GM18867 (cell line): ENCODE measurements at regions not wholly inside any gene's neighbourhood (a gene's known extent, or its start where the extent isn't known, plus 50 kb on each side); places are given as distances from the start of the nearest gene placed in this dataset.
"Not testable (repeated sequence)": the region's sequence is repeated elsewhere in the genome, so short reads cannot be mapped to it uniquely, and the experiment has no call there.

Experiments
- ATAC-seq: cut with Tn5 transposase; IDR thresholded peaks from one replicate; pipeline ENCODE4 v1.9.1; 2021; ENCODE audit warnings: mild to moderate bottlenecking, moderate library complexity; ENCODE audit not compliant: unreplicated experiment

GRCh38 chr9:65566018-65566417 is 109.7 kb upstream of the ZNG1E start:
- ATAC-seq, result not testable (repeated sequence)

- ATAC-seq, result not testable (repeated sequence)
Measured at GRCh38 chr9:65519018-65519417, 156.7 kb upstream of the ZNG1E start.

DNA sequence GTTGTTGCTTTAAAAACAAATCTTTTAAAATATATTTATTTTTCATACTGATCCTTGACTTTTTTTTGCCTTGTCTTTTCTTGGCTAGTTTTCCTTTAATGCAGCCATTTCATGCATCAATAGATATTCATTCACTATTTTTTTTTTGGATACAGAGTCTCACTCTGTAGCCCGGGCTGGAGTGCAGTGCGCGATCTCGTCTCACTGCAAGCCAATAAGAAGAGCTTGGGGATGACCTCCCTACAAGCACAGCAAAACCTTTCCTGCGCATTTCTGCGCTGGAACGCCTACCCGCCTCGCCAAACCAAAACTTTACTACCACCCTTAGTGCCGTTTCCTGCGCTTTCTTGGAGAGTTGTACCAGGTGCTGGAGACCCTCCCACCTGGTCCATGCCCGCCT is 161.3 kb upstream of the ZNG1E start:
- ATAC-seq, result not testable (repeated sequence)

DNA sequence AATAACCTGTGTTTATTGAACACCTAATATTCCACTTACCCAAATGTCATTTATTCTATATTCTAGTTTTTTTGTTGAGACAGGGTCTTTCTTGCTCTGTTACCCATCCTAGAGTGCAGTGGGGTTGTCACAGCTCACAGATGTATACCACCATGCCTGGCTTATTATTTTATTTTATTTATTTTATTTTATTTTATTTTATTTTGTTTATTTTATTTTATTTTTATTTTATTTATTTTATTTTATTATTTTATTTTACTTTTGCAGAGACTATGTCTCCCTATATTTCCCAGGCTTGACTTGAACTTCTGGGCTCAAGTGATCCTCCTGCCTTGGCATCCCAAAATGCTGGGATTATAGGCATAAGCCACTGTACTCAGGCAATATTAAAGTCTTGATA is 167.8 kb upstream of the ZNG1E start:
- ATAC-seq, result not testable (repeated sequence)

GRCh38 chr9:65504686-65505085 is 171.0 kb upstream of the ZNG1E start:
- ATAC-seq, result not testable (repeated sequence)

DNA sequence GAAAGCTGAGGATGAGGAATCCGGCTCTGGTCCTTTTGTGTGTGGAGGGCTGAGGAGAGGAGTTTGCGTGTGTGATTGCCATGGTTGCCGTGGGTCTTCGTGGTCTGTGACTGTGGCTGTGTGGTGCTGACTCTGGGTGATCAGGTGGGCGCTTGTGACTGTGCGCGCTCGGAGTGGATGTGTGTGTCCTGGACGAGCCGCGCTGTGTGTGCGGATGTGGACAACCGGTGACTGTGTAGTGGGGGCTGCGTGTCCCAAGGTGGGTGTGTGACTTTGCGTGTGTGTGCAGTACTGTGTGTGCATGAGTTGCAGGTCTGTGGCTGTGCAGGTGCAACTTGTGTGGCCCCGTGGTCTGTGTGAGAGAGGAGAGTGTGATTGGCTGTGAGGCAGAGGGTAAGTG is 172.0 kb upstream of the ZNG1E start:
- ATAC-seq, result not testable (repeated sequence)

DNA sequence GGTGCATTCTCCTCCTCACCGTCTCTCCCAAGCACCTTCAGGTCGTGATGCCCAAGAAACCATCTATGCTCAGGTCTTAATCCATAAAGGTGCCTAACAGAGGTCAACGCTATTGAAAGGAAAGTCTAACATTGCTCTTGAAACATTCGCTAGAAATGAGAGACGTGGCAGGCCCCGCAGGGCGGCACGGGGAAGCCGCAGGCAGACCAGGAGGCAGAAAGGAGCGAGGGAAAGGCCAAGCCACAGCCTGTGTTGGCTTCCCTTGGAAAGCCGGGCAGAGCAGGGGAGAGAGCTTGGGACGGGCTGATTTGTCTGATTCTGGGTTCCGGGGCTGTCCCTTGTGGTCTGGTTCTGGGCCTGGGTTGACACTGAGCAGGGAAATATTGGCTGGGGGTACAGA is 192.8 kb upstream of the ZNG1E start:
- not testable (repeated sequence) for ATAC-seq

DNA sequence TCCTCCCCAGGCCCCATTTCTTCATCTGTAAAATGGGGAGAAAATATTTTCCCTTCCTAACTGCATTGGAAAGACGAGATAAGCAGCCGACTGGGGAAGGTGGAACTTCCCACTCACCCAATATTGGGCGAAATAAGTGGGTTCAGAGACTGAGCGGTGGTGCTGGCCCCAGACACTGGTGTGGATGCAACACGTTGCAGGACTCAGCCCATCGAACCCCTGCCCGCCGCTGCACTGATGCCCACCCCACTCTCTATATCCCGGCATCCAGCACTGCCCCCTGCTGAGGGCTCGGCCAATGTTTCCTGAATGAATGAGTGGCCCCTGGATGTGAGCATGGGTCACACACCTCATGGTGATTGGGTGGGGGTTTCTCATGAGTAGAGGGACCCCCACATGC is 194.4 kb upstream of the ZNG1E start:
- not testable (repeated sequence) for ATAC-seq

DNA sequence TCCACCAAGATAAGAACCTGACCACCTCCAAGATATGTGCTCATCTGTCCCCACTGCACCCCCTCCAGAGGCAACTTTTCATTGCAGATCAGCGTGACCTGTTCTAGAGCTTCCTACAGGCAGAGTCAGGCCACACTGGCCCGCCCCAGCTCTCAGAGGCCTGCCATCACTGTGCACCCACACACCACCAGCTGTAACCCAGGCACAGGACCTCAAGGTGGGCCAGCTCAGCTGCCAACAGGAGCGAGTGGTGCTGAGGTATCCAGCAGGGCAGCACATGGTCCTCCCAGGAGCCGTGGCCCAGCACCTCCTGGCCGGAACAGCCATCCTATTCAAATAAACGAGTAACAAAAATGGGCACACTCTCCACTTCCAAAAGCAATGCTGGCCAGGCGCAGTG is 189.9 kb upstream of the FOXD4L5 start:
- not testable (repeated sequence) for ATAC-seq

DNA sequence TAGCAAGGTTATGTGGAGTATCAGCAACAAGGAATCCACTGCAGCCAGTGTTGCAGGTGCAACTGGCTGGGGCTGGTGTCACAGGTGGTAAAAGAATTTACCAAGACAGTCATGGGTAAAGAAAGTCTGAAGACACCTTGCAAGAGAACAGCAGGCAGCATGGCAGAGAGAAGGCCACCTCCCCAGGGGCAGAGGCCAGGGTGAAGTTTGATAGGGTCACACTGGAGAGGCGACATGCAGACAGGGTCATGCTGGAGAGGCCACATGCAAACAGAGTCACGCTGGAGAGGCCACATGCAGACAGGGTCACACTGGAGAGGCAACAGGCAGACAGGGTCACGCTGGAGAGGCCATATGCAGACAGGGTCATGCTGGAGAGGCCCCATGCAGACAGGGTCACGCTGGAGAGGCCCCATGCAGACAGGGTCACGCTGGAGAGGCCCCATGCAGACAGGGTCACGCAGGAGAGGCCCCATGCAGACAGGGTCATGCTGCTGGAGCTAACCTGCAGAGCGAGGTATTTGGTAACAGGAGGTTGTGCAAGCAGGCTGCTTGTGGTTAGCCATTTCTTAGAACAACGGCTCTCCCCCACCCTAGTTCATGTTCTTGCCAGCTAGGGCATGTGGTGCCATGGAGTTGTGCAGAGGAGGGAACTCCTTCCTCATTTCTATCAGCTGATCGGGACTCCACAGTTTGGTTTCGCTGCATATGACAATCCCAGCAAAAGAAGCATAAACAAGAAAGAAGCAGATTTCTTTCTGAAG is 188.2 kb upstream of the FOXD4L5 start:
- ATAC-seq, result not testable (repeated sequence)

- ATAC-seq, result not testable (repeated sequence)
Measured at GRCh38 chr9:65471106-65471505, 186.1 kb upstream of the FOXD4L5 start.

DNA sequence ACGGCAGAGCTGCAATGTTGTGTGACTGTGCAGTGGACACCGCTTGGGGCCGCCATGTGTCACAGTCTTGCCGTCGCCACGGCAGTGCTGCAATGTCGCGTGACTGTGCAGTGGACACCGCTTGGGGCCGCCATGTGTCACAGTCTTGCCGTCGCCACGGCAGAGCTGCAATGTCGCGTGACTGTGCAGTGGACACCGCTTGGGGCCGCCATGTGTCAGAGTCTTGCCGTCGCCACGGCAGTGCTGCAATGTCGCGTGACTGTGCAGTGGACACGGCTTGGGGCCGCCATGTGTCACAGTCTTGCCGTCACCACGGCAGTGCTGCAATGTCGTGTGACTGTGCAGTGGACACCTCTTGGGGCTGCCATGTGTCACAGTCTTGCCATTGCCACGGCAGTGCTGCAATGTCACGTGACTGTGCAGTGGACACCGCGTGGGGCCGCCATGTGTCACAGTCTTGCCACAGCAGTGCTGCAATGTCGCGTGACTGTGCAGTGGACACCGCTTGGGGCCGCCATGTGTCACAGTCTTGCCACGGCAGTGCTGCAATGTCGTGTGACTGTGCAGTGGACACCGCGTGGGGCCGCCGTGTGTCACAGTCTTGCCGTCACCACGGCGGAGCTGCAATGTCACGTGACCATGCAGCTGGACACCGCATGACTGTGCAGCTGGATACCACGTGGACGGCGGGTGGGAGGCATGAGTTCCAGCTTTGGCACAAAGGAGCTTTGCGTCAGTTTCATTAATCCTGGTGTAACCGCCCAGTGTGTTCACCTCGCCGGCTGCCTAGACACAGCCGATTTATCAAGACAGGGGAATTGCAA is 182.1 kb upstream of the FOXD4L5 start:
- ATAC-seq, result not testable (repeated sequence)

DNA sequence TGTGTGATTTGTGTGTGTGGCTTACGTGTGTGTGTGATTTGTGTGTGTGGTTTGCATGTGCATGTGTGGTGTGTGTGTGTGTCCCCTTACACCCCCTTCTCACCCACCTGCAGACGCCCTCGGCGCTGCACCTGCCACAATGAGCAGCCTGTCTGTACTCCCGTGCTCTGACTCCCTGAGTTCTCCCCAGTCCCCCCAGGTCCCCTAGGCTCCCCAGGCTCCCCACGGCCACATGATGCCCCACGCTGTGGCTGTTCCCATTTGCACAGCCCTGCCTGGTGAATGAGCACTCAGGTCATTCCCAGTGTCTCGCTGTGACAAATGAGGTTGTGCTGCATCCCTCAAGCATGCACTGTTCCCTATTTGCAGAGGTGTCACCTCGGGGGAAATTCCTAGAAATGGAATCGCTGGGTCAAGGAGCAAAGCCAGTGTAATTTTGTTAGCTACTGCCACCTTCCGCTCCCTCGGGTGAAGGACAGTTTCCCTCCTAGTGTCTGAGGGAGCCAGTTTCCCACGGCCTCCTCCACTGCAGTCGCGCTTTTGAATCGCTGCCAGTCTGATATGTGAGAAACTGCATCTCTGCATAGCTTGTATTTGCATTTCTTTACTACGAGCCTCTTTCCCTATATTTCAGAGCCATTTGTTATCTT is 180.4 kb upstream of the FOXD4L5 start:
- not testable (repeated sequence) for ATAC-seq

- not testable (repeated sequence) for ATAC-seq
Measured at GRCh38 chr9:65462476-65462875, 177.5 kb upstream of the FOXD4L5 start.

DNA sequence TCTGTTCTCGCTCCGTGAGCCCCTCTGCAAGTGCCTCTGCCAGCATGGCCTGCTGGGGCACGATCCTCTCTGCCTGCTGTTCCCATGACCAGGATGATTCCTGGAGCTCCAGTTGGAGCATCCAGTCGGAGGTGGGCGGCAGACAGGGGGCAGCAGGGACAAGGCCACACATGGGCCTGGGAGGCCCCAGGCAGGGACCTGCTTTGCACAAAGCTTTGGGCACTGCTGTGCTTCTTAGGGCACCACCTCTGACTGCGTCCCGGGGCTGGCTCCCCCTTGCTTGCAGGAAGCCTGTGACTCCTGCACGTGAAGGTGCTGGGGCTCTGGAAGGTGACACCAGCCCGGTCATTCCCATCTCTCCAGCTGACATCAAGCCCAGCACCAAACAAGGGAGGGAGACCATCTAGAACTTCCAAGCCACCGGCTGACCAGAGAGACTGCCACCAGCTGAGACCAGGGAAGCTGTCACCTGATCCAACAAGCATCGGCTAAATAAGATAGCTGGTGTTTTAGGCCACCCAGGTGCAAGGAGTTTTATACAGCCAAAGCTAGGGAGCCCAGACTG is 174.8 kb upstream of the FOXD4L5 start:
- ATAC-seq, result no peak

- ATAC-seq, result no peak
Measured at GRCh38 chr9:65458992-65459391, 174.0 kb upstream of the FOXD4L5 start.

GRCh38 chr9:65458465-65458864 is 173.5 kb upstream of the FOXD4L5 start:
- no peak for ATAC-seq

- not testable (repeated sequence) for ATAC-seq
Measured at GRCh38 chr9:65456991-65457390, 172.0 kb upstream of the FOXD4L5 start.

GRCh38 chr9:65455751-65456647 is 171.0 kb upstream of the FOXD4L5 start:
- ATAC-seq, result not testable (repeated sequence)

- ATAC-seq, result not testable (repeated sequence)
Measured at GRCh38 chr9:65455136-65455535, 170.1 kb upstream of the FOXD4L5 start.
